ENCODE measurements at regions not wholly inside any gene's neighbourhood (a gene's known extent, or its start where the extent isn't known, plus 50 kb on each side); places are given as distances from the start of the nearest gene placed in this dataset.

DNA sequence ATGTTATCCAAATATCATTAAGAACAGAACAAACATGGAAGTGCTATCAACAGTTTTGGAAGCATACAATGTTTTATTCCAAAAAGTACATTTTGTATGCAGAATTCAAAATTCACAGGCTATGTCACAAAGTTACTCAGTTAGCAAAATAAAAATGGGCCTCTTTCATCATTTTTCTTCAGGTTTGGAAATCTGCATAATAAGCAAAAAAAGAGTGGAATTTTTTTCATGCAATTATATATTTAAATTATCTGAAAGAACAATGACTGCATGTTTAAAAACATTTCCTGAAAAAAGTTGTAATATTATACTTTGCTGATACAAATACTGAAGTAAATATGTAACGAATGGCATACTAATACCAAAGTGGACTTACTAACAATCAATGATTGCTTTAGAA, 161.2 kb upstream of the MBL2 start:
- POLR2A ChIA-PET (ENCODE audit: low non-redundant PET): no interaction called here
- DNase-seq (ENCODE audit: low spot score): no peak
- H3K27ac ChIP-seq: no peak overlapping the region
- CTCF ChIA-PET: no interaction called here
- TF ChIP-seq, protein P1, sequence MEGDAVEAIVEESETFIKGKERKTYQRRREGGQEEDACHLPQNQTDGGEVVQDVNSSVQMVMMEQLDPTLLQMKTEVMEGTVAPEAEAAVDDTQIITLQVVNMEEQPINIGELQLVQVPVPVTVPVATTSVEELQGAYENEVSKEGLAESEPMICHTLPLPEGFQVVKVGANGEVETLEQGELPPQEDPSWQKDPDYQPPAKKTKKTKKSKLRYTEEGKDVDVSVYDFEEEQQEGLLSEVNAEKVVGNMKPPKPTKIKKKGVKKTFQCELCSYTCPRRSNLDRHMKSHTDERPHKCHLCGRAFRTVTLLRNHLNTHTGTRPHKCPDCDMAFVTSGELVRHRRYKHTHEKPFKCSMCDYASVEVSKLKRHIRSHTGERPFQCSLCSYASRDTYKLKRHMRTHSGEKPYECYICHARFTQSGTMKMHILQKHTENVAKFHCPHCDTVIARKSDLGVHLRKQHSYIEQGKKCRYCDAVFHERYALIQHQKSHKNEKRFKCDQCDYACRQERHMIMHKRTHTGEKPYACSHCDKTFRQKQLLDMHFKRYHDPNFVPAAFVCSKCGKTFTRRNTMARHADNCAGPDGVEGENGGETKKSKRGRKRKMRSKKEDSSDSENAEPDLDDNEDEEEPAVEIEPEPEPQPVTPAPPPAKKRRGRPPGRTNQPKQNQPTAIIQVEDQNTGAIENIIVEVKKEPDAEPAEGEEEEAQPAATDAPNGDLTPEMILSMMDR (conservative IDR thresholded peaks at IDR 0.05; ENCODE audit: low read depth): no peak

DNA sequence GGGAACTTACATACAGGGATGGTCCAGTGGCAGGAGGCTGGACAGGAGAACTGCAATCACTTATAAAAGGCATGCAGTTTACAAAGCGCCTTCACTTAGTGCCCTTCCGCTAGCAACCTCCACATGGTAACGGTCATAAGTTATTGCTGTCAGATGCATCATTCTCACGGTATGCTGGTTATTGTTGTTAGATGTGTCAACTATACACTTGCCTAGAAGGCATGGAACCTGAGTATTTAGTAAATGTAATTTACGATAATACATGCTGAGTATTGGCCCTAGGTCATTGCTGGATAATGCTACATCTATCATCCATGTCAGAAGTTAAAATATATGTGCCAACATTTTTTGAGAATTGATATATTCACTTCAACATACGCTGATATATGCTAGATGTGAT, 155.1 kb upstream of the MBL2 start:
- TF ChIP-seq, protein P1 (conservative IDR thresholded peaks at IDR 0.05; ENCODE audit: low read depth): no peak
- H3K27ac ChIP-seq: no peak overlapping the region
- DNase-seq (ENCODE audit: low spot score): no peak
- ChIA-PET CTCF (no interaction called here), POLR2A (ENCODE audit: low non-redundant PET) (no interaction called here)

DNA sequence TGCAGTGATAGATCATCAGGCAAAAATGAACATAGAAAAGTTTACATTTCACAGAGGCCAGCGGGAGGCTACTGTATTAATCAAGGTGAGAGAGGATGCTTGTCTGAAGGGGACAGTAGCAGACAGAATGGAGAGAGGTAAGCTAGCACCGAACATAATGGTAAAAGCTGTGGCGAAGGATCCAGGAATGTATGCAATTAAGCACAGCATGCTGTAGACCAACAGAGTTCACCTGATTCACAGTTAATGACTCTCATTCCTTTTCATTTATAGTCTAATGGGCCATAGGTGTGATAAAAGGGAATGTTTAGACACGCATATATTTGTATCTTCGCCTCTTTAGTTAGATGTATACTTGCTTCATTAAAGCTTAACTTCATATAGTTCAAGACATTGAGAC, 150.9 kb upstream of the MBL2 start:
- H3K27ac ChIP-seq: no peak overlapping the region
- no peak for DNase-seq (ENCODE audit: low spot score)
- ChIA-PET POLR2A (ENCODE audit: low non-redundant PET) (no interaction called here), CTCF (no interaction called here)
- TF ChIP-seq, protein P1 (conservative IDR thresholded peaks at IDR 0.05; ENCODE audit: low read depth): no peak

DNA sequence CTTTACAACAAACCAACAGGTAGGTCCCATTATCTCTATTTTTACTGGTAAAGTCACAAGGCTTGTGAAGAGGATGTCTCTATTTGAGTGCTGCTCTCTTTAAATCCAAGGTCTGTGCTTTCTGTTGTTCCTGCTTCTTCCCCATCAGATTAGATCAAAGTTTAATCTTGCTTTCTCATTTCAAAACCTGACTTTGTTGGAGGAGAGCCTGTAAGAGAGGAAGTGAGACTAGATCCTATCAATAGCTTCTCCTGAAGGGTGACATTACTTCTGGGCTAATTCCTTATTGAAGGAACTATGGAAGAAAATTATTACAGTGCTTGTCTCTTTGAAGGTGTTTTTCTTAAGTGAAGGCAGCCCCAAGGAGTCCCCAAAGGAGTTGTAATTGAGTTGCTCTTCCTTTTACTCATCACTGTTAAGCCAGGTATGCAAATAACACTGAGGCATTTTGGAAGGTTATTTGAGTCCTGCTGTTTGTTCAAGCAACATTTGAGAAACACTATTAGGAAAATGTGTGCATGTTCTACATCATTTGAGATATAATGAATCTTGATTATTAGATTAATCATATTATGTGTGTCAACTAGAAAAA, 146.2 kb upstream of the MBL2 start:
- H3K27ac ChIP-seq: no peak overlapping the region
- DNase-seq (ENCODE audit: low spot score): no peak
- POLR2A ChIA-PET (ENCODE audit: low non-redundant PET): no interaction called here
- TF ChIP-seq, protein P1 (conservative IDR thresholded peaks at IDR 0.05; ENCODE audit: low read depth): no peak
- CTCF ChIA-PET: interaction anchor here (0.6 kb wide), 1 partner anchor 504 kb away, joined by 4 read pairs; no protein-coding TSS in a partner anchor

DNA sequence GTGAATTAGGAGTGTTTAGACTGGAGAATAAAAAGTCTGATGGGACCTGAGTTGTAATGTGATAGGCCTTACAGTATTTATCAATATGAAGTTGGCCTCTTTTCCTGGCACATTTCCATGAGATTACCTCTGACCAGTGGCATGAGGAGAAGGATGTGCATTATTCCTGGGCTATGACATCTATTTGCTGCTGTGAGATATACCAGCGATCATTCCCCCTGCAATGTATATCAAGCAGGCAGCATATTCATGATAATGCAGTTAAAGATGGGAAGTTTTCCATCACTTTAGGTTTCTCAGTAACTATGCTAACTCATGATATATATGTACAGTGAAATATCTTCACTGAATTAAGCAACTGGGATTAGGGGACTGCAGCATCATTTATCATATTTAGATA, 142.8 kb upstream of the MBL2 start:
- DNase-seq (ENCODE audit: low spot score): no peak
- TF ChIP-seq, protein P1 (conservative IDR thresholded peaks at IDR 0.05; ENCODE audit: low read depth): no peak
- ChIA-PET CTCF (interaction anchor here (0.6 kb wide), 1 partner anchor 15 kb away, joined by 4 read pairs; no protein-coding TSS in a partner anchor), POLR2A (ENCODE audit: low non-redundant PET) (no interaction called here)
- H3K27ac ChIP-seq: no peak overlapping the region

DNA sequence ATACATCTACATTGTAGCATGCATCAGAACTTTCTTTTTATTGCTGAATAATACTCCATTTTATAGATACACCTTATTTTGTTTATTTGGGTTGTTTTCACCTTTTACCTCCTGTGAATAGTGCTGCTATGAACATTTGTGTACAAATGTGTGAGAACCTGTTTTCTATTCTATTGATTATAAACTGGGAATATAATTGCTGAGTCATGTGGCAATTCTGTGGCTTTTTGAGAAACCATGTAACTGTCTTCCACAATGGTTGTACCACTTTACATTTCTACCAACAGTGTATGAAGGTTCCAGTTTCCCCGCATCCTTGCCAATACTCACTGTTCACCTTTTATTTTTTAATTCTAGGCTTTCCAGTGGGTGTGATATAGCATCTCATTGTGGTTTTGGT, 138.6 kb upstream of the MBL2 start:
- no peak for DNase-seq (ENCODE audit: low spot score)
- CTCF ChIA-PET: interaction anchor here (0.6 kb wide), 1 partner anchor 285 kb away, joined by 3 read pairs; no protein-coding TSS in a partner anchor
- no peak overlapping the region for H3K27ac ChIP-seq
- TF ChIP-seq, protein P1 (conservative IDR thresholded peaks at IDR 0.05; ENCODE audit: low read depth): no peak
- POLR2A ChIA-PET (ENCODE audit: low non-redundant PET): no interaction called here
